ENCODE measurements at regions not wholly inside any gene's neighbourhood (a gene's known extent, or its start where the extent isn't known, plus 50 kb on each side); places are given as distances from the start of the nearest gene placed in this dataset.
"Not testable (repeated sequence)": the region's sequence is repeated elsewhere in the genome, so short reads cannot be mapped to it uniquely, and the experiment has no call there.

GRCh38 chr3:125791021-125791420 lies 178.0 kb upstream of the ROPN1B start:
- not testable (repeated sequence) for TF ChIP-seq CTCF (conservative IDR thresholded peaks at IDR 0.05; ENCODE audit: low read length); EZH2phosphoT487 (IDR thresholded peaks at IDR 0.05; ENCODE audit: borderline replicate concordance, low read depth, low read length)
